Esophagus squamous epithelium (tissue), 4 donors: ENCODE measurements at regions not wholly inside any gene's neighbourhood (a gene's known extent, or its start where the extent isn't known, plus 50 kb on each side); places are given as distances from the start of the nearest gene placed in this dataset.
"Not testable (repeated sequence)": the region's sequence is repeated elsewhere in the genome, so short reads cannot be mapped to it uniquely, and the experiment has no call there.

Experiments used
- CTCF ChIP-seq, 6 experiments: fragments of 450-650 bp in 4 of 6; fragments of 200-600 bp in 2 of 6; sonication (generic) in 2 of 6; IDR thresholded peaks; one replicate each; pipeline ENCODE4 v1.5.1; 2016 to 2019; ENCODE audit warnings: antibody characterized with exemption in 6 of 6, mild to moderate bottlenecking in 4 of 6, moderate library complexity in 4 of 6
- POLR2A ChIP-seq, 4 donors: fragments of 450-650 bp; IDR thresholded peaks; one replicate each; pipeline ENCODE4 v1.6.1; 2017; ENCODE audit warnings: antibody characterized with exemption in 4 of 4, mild to moderate bottlenecking in 4 of 4, moderate library complexity in 3 of 4

- TF ChIP-seq POLR2A, CTCF (IDR thresholded peaks at IDR 0.05): not testable (repeated sequence)
Measured at GRCh38 chr12:34431509-34431908, 409.2 kb downstream of the ALG10 start.
